ENCODE measurements at regions not wholly inside any gene's neighbourhood (a gene's known extent, or its start where the extent isn't known, plus 50 kb on each side); places are given as distances from the start of the nearest gene placed in this dataset.
"Not testable (repeated sequence)": the region's sequence is repeated elsewhere in the genome, so short reads cannot be mapped to it uniquely, and the experiment has no call there.

DNA sequence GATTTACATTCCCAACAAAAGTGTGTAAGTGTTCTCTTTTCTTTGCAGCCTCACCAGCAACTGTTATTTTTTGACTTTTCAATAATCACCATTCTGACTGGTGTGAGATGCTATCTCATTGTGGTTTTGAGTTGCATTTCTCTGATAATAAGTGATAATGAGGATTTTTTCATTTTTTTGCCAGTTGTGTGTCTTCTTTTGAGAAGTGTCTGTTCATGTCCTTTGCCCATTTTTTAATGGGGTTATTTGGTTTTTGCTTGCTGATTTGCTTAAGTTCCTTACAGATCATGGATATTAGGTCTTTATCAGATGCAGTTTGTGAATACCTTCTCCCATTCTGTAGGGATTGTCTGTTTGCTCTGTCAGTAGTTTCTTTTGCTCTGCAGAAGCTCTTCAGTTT is 107.7 kb downstream of the EHF start:
- no peak for TF ChIP-seq CTCF (conservative IDR thresholded peaks at IDR 0.05; ENCODE audit: low read depth, low read length)
- DNase-seq (ENCODE audit: low read depth), result no peak
- no peak overlapping the region for H3K4me3 ChIP-seq (ENCODE audit: low read length)

DNA sequence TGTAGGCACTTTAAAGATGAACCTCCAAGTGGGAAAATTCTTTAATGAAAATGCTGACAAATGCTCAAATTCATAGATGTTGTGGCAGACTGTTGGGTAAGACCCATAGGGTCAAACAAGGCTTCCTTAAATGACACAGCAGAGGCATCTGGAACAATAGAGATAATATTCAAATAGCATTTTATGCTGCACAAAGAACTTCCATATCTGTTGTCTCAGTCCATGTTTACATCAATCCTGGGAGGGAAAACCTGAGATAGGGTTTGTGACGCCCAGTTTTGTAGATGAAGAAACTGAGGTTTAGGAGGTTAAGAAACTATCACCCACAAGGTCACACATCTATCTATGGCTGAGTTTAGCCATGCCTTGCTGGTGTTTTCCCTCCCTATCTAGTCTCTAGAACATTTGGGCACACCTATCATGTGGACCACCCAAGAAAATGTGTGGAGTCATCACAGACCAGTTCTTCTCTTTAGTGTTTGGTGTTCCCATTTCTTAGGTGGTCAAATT is 106.4 kb downstream of the EHF start:
- no peak overlapping the region for H3K4me3 ChIP-seq (ENCODE audit: low read length)
- TF ChIP-seq CTCF (conservative IDR thresholded peaks at IDR 0.05; ENCODE audit: low read depth, low read length), result no peak
- no peak for DNase-seq (ENCODE audit: low read depth)

GRCh38 chr11:34724973-34725372 is 104.1 kb downstream of the EHF start:
- TF ChIP-seq CTCF (conservative IDR thresholded peaks at IDR 0.05; ENCODE audit: low read depth, low read length), result no peak
- no peak for DNase-seq (ENCODE audit: low read depth)
- no peak overlapping the region for H3K4me3 ChIP-seq (ENCODE audit: low read length)

DNA sequence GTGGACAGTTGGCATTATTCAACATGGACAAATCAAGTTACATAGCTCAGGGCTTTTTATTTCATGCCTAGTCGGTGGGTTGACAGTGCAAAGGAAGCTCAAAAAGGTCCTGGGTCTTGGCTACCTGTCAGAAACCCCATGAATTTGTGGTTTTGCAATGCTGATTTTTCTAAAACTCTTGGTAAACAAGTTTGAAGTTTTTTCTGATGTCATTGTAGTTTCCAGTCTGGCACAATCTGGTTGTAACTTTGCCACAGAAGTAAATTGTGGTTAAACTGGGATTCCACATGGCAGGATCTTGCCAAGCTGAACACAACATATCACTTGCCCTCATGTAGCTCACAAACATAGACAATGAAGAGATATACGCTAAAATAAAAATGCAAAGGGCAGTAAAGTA is 100.8 kb downstream of the EHF start:
- no peak overlapping the region for H3K4me3 ChIP-seq (ENCODE audit: low read length)
- no peak for DNase-seq (ENCODE audit: low read depth)
- TF ChIP-seq CTCF (conservative IDR thresholded peaks at IDR 0.05; ENCODE audit: low read depth, low read length), result no peak

DNA sequence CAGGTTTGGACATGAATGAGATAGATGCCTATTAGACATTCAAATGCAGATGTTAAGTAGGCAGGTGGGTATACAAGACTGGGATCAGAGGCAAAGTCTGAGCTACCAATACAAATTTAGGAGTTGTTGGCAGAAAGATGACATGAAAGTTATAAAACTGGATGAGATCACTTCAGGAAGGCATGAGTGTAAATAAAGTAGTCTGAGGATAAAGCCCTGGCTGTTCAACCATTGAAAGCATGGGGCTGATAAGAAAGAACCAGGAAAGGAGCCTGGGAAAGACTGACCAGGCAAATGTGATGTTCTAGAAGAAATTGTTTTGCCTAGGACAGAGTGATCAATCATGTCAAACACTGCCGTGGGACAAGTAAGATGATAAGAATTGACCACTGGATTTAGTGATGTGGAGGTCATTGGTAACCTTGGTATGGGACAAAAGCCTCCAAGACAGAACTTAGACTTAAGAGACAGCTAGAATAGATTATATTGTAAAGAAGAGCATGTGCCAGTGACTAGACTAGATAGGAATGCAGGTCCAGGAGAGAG is 98.5 kb downstream of the EHF start:
- no peak for DNase-seq (ENCODE audit: low read depth)
- no peak overlapping the region for H3K4me3 ChIP-seq (ENCODE audit: low read length)
- TF ChIP-seq CTCF (conservative IDR thresholded peaks at IDR 0.05; ENCODE audit: low read depth, low read length), result no peak

DNA sequence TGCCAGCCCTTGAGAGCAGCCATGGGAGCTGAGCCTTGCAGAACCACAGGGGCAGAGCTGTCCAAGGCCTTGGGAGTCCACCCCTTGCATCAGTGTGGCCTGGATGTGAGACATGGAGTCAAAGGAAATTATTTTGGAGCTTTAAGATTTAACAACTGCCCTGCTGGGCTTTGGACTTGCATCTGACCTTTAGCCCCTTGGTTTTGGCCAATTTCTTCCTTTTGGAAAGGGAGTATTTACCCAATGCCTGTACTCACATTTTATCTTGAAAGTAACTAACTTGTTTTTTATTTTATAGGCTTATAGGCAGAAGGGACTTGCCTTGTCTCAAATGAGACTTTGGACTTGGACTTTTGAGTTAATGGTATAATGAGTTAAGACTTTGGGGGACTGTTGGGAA is 92.7 kb downstream of the EHF start:
- not testable (repeated sequence) for H3K4me3 ChIP-seq (ENCODE audit: low read length); DNase-seq (ENCODE audit: low read depth)

Measured in retinal pigment epithelial cell (primary cell).